Calu3 (cell line): ENCODE measurements at regions not wholly inside any gene's neighbourhood (a gene's known extent, or its start where the extent isn't known, plus 50 kb on each side); places are given as distances from the start of the nearest gene placed in this dataset.

ENCODE experiments used
- BruUV-seq: library from RNA; stranded (reverse); fragments of 400-500 nt; replicated peaks from 2 replicates; lab custom pipeline; 2021; lab: Mats Ljungman, UMichigan
- CTCF ChIA-PET: fragments of 300-600 bp; sonication (Branson Sonifier 250); formaldehyde crosslinking; loops from one replicate; lab custom pipeline; 2022; ENCODE audit warnings: antibody characterized with exemption; lab: Charles Lee
- DNase-seq: peaks from one replicate; pipeline ENCODE4 v3.0.0; 2022
- H3K27ac Mint-ChIP-seq: one replicate; pipeline ENCODE4 v1.8.0; 2022; ENCODE audit warnings: mixed read lengths; ENCODE audit not compliant: unreplicated experiment
- H3K27me3 Mint-ChIP-seq: one replicate; pipeline ENCODE4 v1.8.0; 2022; ENCODE audit warnings: mixed read lengths; ENCODE audit not compliant: unreplicated experiment
- H3K36me3 Mint-ChIP-seq: one replicate; pipeline ENCODE4 v1.8.0; 2022; ENCODE audit warnings: mild to moderate bottlenecking, moderate library complexity, mixed read lengths; ENCODE audit not compliant: insufficient read depth, unreplicated experiment
- H3K4me1 Mint-ChIP-seq: one replicate; pipeline ENCODE4 v1.8.0; 2022; ENCODE audit warnings: mild to moderate bottlenecking, low read depth, mixed read lengths; ENCODE audit not compliant: unreplicated experiment
- H3K4me3 Mint-ChIP-seq: one replicate; pipeline ENCODE4 v1.8.0; 2022; ENCODE audit warnings: mild to moderate bottlenecking, low read depth, moderate library complexity, mixed read lengths; ENCODE audit not compliant: unreplicated experiment
- H3K9me3 Mint-ChIP-seq: one replicate; pipeline ENCODE4 v1.8.0; 2022; ENCODE audit warnings: low read depth, mixed read lengths; ENCODE audit not compliant: unreplicated experiment
- CTCF ChIP-seq: fragments of 200-600 bp; IDR thresholded peaks from one replicate; pipeline ENCODE4 v1.8.0; 2022; ENCODE audit warnings: antibody characterized with exemption; ENCODE audit not compliant: unreplicated experiment
- intact Hi-C: fragments of 100-400 bp; cut with micrococcal nuclease; formaldehyde crosslinking; loops from one replicate; pipeline ENCODE4 v1.10.0; 2022; ENCODE audit not compliant: unreplicated experiment

GRCh38 chr14:92240658-92241057 lies 82.3 kb upstream of the SLC24A4 start:
- H3K4me1 Mint-ChIP-seq, result no peaks in the 10 kb centered on the region
- H3K36me3 Mint-ChIP-seq, result no peaks in the 10 kb centered on the region
- intact Hi-C loops, result no loop called here
- no peak overlapping the region for H3K4me3 Mint-ChIP-seq
- no peak for DNase-seq
- H3K27me3 Mint-ChIP-seq, result peaks cover 24% of the 10 kb centered on the region
- CTCF ChIA-PET, result interaction anchor here (0.7 to 1.1 kb wide), 4 partner anchors 10 to 1647 kb away, joined by 3 to 8 read pairs (median 4); no protein-coding TSS in a partner anchor
- H3K27ac Mint-ChIP-seq, result no peak overlapping the region
- H3K9me3 Mint-ChIP-seq, result peaks cover 8% of the 10 kb centered on the region
- BruUV-seq, result no TSS peak
- TF ChIP-seq CTCF, result no peak

GRCh38 chr14:92241966-92242595 lies 80.9 kb upstream of the SLC24A4 start:
- TF ChIP-seq CTCF, result no peak
- no TSS peak for BruUV-seq
- H3K4me1 Mint-ChIP-seq, result no peaks in the 10 kb centered on the region
- H3K9me3 Mint-ChIP-seq, result peaks cover 11% of the 10 kb centered on the region
- H3K36me3 Mint-ChIP-seq, result no peaks in the 10 kb centered on the region
- no peak overlapping the region for H3K4me3 Mint-ChIP-seq
- DNase-seq, result no peak
- no peak overlapping the region for H3K27ac Mint-ChIP-seq
- intact Hi-C loops, result no loop called here
- H3K27me3 Mint-ChIP-seq, result peaks cover 19% of the 10 kb centered on the region
- CTCF ChIA-PET, result interaction anchor here (1.1 kb wide), 1 partner anchor 8 kb away, joined by 3 read pairs; no protein-coding TSS in a partner anchor

- BruUV-seq, result no TSS peak
- intact Hi-C loops, result no loop called here
- DNase-seq, result no peak
- no peaks in the 10 kb centered on the region for H3K36me3 Mint-ChIP-seq
- TF ChIP-seq CTCF, result no peak
- peaks cover 11% of the 10 kb centered on the region for H3K9me3 Mint-ChIP-seq
- H3K27ac Mint-ChIP-seq, result no peak overlapping the region
- no peaks in the 10 kb centered on the region for H3K4me1 Mint-ChIP-seq
- CTCF ChIA-PET, result no interaction called here
- H3K4me3 Mint-ChIP-seq, result no peak overlapping the region
- H3K27me3 Mint-ChIP-seq, result peaks cover 20% of the 10 kb centered on the region
Observed at GRCh38 chr14:92244805-92245204, 78.2 kb upstream of the SLC24A4 start.

GRCh38 chr14:92247341-92247740 lies 75.6 kb upstream of the SLC24A4 start:
- H3K9me3 Mint-ChIP-seq, result peaks cover 11% of the 10 kb centered on the region
- no peak for TF ChIP-seq CTCF
- H3K27ac Mint-ChIP-seq, result no peak overlapping the region
- DNase-seq, result no peak
- no peak overlapping the region for H3K4me3 Mint-ChIP-seq
- BruUV-seq, result no TSS peak
- intact Hi-C loops, result no loop called here
- H3K4me1 Mint-ChIP-seq, result no peaks in the 10 kb centered on the region
- peaks cover 39% of the 10 kb centered on the region for H3K27me3 Mint-ChIP-seq
- CTCF ChIA-PET, result interaction anchor here (0.6 kb wide), 1 partner anchor 11 kb away, joined by 4 read pairs; no protein-coding TSS in a partner anchor
- H3K36me3 Mint-ChIP-seq, result no peaks in the 10 kb centered on the region
